ENCODE measurements at regions not wholly inside any gene's neighbourhood (a gene's known extent, or its start where the extent isn't known, plus 50 kb on each side); places are given as distances from the start of the nearest gene placed in this dataset.
"Not testable (repeated sequence)": the region's sequence is repeated elsewhere in the genome, so short reads cannot be mapped to it uniquely, and the experiment has no call there.

- TF ChIP-seq REST (IDR thresholded peaks at IDR 0.05; ENCODE audit: insufficient replicate concordance, low read depth); CTCF (IDR thresholded peaks at IDR 0.05; ENCODE audit: insufficient read depth, low read length); POLR2AphosphoS5 (IDR thresholded peaks at IDR 0.05; ENCODE audit: low read depth): not testable (repeated sequence)
Observed at GRCh38 chr7:53239151-53239550, 203.7 kb downstream of the POM121L12 start.

Data from HL-60 (cell line).